Heart left ventricle (tissue), 13 donors: ENCODE measurements at regions not wholly inside any gene's neighbourhood (a gene's known extent, or its start where the extent isn't known, plus 50 kb on each side); places are given as distances from the start of the nearest gene placed in this dataset.

Source experiments
- POLR2A ChIP-seq, 2 donors: fragments of 450-650 bp; IDR thresholded peaks; one replicate each; pipeline ENCODE4 v1.6.1; 2017; ENCODE audit warnings: antibody characterized with exemption in 2 of 2, mild to moderate bottlenecking in 2 of 2, moderate library complexity in 2 of 2
- TF ChIP-seq, protein P1 (sequence below), 12 donors: fragments of 200-600 bp; sonication (generic) in 4 of 12; IDR thresholded peaks; one replicate each; pipeline versions ENCODE4 v1.5.0 to v1.8.0; 2018 to 2022; ENCODE audit warnings: antibody characterized with exemption in 12 of 12, mild to moderate bottlenecking in 5 of 12
- donor health status: ischemic (EF 13 %, LVEDD 7.1; RV severe dilation, severe dysfunction).
- donor health status: DM: no; HTN: yes; CAD: no.
- donor health status: DM: no; HTN: no; CAD: no.
- donor health status: ischemic (EF 25% LVEDD 6.9; RV normal size, moderate dysfunction).
- donor health status: ischemic (EF 25% LVEDD 5.7; RV mildly dilated, moderate dysfunction).
- donor health status: ischemic (EF 35%, LVEDD 5.7; RV mildly dilated, moderate dysfunction).
- donor health status: nonischemic (EF 11% LVEDD 7.7; RV severe dilation, severe dysfunction).
- donor health status: DM: yes; HTN: yes; CAD: no.
- donor health status: PGD.
- donor health status: ischemic (EF 29% LVEDD 5.4; RV normal size, mild dysfunction).
- donor health status: nonischemic (EF 23%, LVEDD 6.1; RV moderate dilation, normal function).

- TF ChIP-seq, protein P1, sequence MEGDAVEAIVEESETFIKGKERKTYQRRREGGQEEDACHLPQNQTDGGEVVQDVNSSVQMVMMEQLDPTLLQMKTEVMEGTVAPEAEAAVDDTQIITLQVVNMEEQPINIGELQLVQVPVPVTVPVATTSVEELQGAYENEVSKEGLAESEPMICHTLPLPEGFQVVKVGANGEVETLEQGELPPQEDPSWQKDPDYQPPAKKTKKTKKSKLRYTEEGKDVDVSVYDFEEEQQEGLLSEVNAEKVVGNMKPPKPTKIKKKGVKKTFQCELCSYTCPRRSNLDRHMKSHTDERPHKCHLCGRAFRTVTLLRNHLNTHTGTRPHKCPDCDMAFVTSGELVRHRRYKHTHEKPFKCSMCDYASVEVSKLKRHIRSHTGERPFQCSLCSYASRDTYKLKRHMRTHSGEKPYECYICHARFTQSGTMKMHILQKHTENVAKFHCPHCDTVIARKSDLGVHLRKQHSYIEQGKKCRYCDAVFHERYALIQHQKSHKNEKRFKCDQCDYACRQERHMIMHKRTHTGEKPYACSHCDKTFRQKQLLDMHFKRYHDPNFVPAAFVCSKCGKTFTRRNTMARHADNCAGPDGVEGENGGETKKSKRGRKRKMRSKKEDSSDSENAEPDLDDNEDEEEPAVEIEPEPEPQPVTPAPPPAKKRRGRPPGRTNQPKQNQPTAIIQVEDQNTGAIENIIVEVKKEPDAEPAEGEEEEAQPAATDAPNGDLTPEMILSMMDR (IDR thresholded peaks at IDR 0.05) = no peak
- no peak for TF ChIP-seq POLR2A (IDR thresholded peaks at IDR 0.05)
Observed at GRCh38 chr6:45822246-45822812, 193.3 kb downstream of the CLIC5 start.
